Liver (tissue), 8 donors: ENCODE measurements at regions not wholly inside any gene's neighbourhood (a gene's known extent, or its start where the extent isn't known, plus 50 kb on each side); places are given as distances from the start of the nearest gene placed in this dataset.

Source experiments
- DNase-seq: peaks from one replicate; pipeline ENCODE4 v3.0.0-alpha.2; 2017; ENCODE audit warnings: low spot score
- H3K27ac ChIP-seq, 2 donors: one replicate each; pipeline ENCODE4 v1.7.0; 2013; ENCODE audit warnings: inconsistent platforms in 2 of 2, low read length in 2 of 2, control low read depth in 1 of 2, low read depth in 1 of 2, mild to moderate bottlenecking in 1 of 2
- H3K27me3 ChIP-seq, 4 donors: one replicate each; pipeline versions ENCODE4 v1.6.1 to v1.7.0; 2013; ENCODE audit warnings: low read length in 3 of 4, inconsistent platforms in 1 of 4, mild to moderate bottlenecking in 1 of 4, moderate library complexity in 1 of 4; ENCODE audit not compliant: control insufficient read depth in 4 of 4, insufficient read depth in 4 of 4
- H3K36me3 ChIP-seq, 4 donors: one replicate each; pipeline versions ENCODE4 v1.6.1 to v1.7.0; 2013; ENCODE audit warnings: low read length in 3 of 4, mild to moderate bottlenecking in 3 of 4, low read depth in 1 of 4, moderate library complexity in 1 of 4; ENCODE audit not compliant: control insufficient read depth in 4 of 4, insufficient read depth in 3 of 4
- H3K4me1 ChIP-seq, 4 donors: one replicate each; pipeline versions ENCODE4 v1.6.1 to v1.7.0; 2013; ENCODE audit warnings: low read length in 3 of 4, mild to moderate bottlenecking in 3 of 4, moderate library complexity in 1 of 4; ENCODE audit not compliant: control insufficient read depth in 4 of 4, insufficient read depth in 4 of 4
- H3K4me3 ChIP-seq, 3 donors: one replicate each; pipeline versions ENCODE4 v1.6.1 to v1.7.0; 2013; ENCODE audit warnings: low read length in 3 of 3, control low read depth in 1 of 3, low read depth in 1 of 3, mild to moderate bottlenecking in 1 of 3
- H3K9ac ChIP-seq, 2 donors: one replicate each; pipeline ENCODE4 v1.7.0; 2013; ENCODE audit warnings: low read length in 2 of 2, mild to moderate bottlenecking in 2 of 2, moderate library complexity in 2 of 2, control low read depth in 1 of 2, low read depth in 1 of 2
- H3K9me3 ChIP-seq, 4 donors: one replicate each; pipeline versions ENCODE4 v1.6.1 to v1.7.0; 2013; ENCODE audit warnings: low read length in 3 of 4; ENCODE audit not compliant: control insufficient read depth in 4 of 4
- EGR1 ChIP-seq, 2 donors: IDR thresholded peaks; 2 replicates each; pipeline ENCODE4 v1.6.1; 2016 to 2018; ENCODE audit warnings: antibody characterized with exemption in 2 of 2, low read depth in 2 of 2
- FOXA1 ChIP-seq: IDR thresholded peaks from 2 replicates; pipeline ENCODE4 v1.6.1; 2016; ENCODE audit warnings: antibody characterized with exemption
- FOXA2 ChIP-seq: IDR thresholded peaks from 2 replicates; pipeline ENCODE4 v1.6.1; 2016; ENCODE audit warnings: antibody characterized with exemption
- GABPA ChIP-seq, 2 donors: IDR thresholded peaks in 1 of 2; conservative IDR thresholded peaks in 1 of 2; 2 replicates each; pipeline ENCODE4 v1.6.1; 2016; ENCODE audit warnings: antibody characterized with exemption in 2 of 2, mild to moderate bottlenecking in 1 of 2, moderate library complexity in 1 of 2
- HNF4A ChIP-seq, 2 donors: conservative IDR thresholded peaks; 2 replicates each; pipeline ENCODE4 v1.6.1; 2016; ENCODE audit warnings: antibody characterized with exemption in 2 of 2, mild to moderate bottlenecking in 2 of 2
- HNF4G ChIP-seq: IDR thresholded peaks from 2 replicates; pipeline ENCODE4 v1.6.1; 2016; ENCODE audit warnings: antibody characterized with exemption
- JUND ChIP-seq, 2 donors: IDR thresholded peaks; 2 replicates each; pipeline ENCODE4 v1.6.1; 2016; ENCODE audit warnings: antibody characterized with exemption in 2 of 2
- NR2F2 ChIP-seq: IDR thresholded peaks from 2 replicates; pipeline ENCODE4 v1.6.1; 2016; ENCODE audit warnings: antibody characterized with exemption
- RAD21 ChIP-seq, 2 donors: IDR thresholded peaks; 2 replicates each; pipeline ENCODE4 v1.6.1; 2016; ENCODE audit warnings: antibody characterized with exemption in 2 of 2, mild to moderate bottlenecking in 2 of 2
- RXRA ChIP-seq, 2 donors: IDR thresholded peaks; 2 replicates each; pipeline ENCODE4 v1.6.1; 2017 to 2018; ENCODE audit warnings: antibody characterized with exemption in 2 of 2, mild to moderate bottlenecking in 1 of 2
- SP1 ChIP-seq: IDR thresholded peaks from 2 replicates; pipeline ENCODE4 v1.6.1; 2018; ENCODE audit warnings: antibody characterized with exemption, mild to moderate bottlenecking
- TAF1 ChIP-seq: conservative IDR thresholded peaks from 2 replicates; pipeline ENCODE4 v1.6.1; 2016; ENCODE audit warnings: antibody characterized with exemption, mild to moderate bottlenecking
- YY1 ChIP-seq: IDR thresholded peaks from 2 replicates; pipeline ENCODE4 v1.6.1; 2016; ENCODE audit warnings: antibody characterized with exemption, mild to moderate bottlenecking
- WGBS: extraction: QIAGEN DNeasy Blood & Tissue Kit; methylation state at CpG from one replicate; pipeline ENCODE4 v1.1.7; 2013; 5-methylcytosine and 5-hydroxymethylcytosine counted together
- TF ChIP-seq, protein P1 (sequence below): IDR thresholded peaks from 2 replicates; pipeline ENCODE4 v1.6.1; 2016; ENCODE audit warnings: antibody characterized with exemption
- TF ChIP-seq, protein P2 (sequence below): fragments of 150-350 bp; IDR thresholded peaks from 2 replicates; pipeline ENCODE4 v1.5.1; 2017; ENCODE audit warnings: improper control_type of control experiment, low read depth, low read length; ENCODE audit not compliant: missing input control
- TF ChIP-seq, protein P3 (sequence below): IDR thresholded peaks from 2 replicates; pipeline ENCODE4 v1.6.1; 2016; ENCODE audit warnings: antibody characterized with exemption, mild to moderate bottlenecking
- TF ChIP-seq, protein P4 (sequence below): IDR thresholded peaks from 2 replicates; pipeline ENCODE4 v1.6.1; 2016; ENCODE audit warnings: antibody characterized with exemption
- TF ChIP-seq, protein P5 (sequence below): IDR thresholded peaks from 2 replicates; pipeline ENCODE4 v1.6.1; 2016; ENCODE audit warnings: antibody characterized with exemption
- donor health status: healthy.
- donor health status: healthy.
- donor health status: healthy.
- donor health status: healthy.
- donor health status: healthy.

DNA sequence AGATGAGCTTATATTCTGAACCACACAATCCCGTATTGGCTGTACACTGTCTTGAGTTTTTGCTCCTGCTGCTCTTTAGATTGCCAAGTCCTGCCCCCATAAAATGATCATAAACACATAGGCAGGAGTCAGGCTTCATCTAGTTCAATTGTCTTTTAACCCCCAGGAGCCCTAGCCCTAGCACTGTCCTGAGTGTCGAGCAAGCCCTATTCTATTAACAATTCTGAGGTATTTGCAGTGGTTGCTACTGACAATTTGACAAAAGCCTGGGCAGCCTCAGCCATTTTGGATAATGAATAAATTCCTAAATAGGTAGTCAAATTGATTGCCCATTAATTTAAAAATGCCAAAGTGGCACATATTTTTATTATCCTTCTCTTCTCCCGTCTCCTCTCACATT is 257.2 kb downstream of the YTHDC2 start:
- no peak overlapping the region for H3K27ac ChIP-seq
- no peak overlapping the region for H3K4me3 ChIP-seq
- H3K4me1 ChIP-seq, result peaks cover 0 to 2% (median 0%) of the 10 kb centered on the region in 4 donors
- no peaks in the 10 kb centered on the region for H3K27me3 ChIP-seq
- DNase-seq, result no peak
- peaks cover 0 to 2% (median 0%) of the 10 kb centered on the region in 4 donors for H3K36me3 ChIP-seq
- peaks cover 0 to 14% (median 4%) of the 10 kb centered on the region in 4 donors for H3K9me3 ChIP-seq
- no peak overlapping the region for H3K9ac ChIP-seq
- 77% methylated on average over 3 of the region's 3 CpGs for WGBS
- TF ChIP-seq RXRA (IDR thresholded peaks at IDR 0.05), result no peak
- no peak for TF ChIP-seq FOXA2
- TF ChIP-seq, protein P1, sequence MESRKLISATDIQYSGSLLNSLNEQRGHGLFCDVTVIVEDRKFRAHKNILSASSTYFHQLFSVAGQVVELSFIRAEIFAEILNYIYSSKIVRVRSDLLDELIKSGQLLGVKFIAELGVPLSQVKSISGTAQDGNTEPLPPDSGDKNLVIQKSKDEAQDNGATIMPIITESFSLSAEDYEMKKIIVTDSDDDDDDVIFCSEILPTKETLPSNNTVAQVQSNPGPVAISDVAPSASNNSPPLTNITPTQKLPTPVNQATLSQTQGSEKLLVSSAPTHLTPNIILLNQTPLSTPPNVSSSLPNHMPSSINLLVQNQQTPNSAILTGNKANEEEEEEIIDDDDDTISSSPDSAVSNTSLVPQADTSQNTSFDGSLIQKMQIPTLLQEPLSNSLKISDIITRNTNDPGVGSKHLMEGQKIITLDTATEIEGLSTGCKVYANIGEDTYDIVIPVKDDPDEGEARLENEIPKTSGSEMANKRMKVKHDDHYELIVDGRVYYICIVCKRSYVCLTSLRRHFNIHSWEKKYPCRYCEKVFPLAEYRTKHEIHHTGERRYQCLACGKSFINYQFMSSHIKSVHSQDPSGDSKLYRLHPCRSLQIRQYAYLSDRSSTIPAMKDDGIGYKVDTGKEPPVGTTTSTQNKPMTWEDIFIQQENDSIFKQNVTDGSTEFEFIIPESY, result no peak
- TF ChIP-seq HNF4G, result no peak
- TF ChIP-seq SP1, result no peak
- TF ChIP-seq, protein P2, sequence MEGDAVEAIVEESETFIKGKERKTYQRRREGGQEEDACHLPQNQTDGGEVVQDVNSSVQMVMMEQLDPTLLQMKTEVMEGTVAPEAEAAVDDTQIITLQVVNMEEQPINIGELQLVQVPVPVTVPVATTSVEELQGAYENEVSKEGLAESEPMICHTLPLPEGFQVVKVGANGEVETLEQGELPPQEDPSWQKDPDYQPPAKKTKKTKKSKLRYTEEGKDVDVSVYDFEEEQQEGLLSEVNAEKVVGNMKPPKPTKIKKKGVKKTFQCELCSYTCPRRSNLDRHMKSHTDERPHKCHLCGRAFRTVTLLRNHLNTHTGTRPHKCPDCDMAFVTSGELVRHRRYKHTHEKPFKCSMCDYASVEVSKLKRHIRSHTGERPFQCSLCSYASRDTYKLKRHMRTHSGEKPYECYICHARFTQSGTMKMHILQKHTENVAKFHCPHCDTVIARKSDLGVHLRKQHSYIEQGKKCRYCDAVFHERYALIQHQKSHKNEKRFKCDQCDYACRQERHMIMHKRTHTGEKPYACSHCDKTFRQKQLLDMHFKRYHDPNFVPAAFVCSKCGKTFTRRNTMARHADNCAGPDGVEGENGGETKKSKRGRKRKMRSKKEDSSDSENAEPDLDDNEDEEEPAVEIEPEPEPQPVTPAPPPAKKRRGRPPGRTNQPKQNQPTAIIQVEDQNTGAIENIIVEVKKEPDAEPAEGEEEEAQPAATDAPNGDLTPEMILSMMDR, result no peak
- no peak for TF ChIP-seq JUND (IDR thresholded peaks at IDR 0.05)
- no peak for TF ChIP-seq EGR1 (IDR thresholded peaks at IDR 0.05; ENCODE audit: low read depth in 2 of 2)
- TF ChIP-seq RAD21 (IDR thresholded peaks at IDR 0.05), result no peak
- TF ChIP-seq, protein P3, sequence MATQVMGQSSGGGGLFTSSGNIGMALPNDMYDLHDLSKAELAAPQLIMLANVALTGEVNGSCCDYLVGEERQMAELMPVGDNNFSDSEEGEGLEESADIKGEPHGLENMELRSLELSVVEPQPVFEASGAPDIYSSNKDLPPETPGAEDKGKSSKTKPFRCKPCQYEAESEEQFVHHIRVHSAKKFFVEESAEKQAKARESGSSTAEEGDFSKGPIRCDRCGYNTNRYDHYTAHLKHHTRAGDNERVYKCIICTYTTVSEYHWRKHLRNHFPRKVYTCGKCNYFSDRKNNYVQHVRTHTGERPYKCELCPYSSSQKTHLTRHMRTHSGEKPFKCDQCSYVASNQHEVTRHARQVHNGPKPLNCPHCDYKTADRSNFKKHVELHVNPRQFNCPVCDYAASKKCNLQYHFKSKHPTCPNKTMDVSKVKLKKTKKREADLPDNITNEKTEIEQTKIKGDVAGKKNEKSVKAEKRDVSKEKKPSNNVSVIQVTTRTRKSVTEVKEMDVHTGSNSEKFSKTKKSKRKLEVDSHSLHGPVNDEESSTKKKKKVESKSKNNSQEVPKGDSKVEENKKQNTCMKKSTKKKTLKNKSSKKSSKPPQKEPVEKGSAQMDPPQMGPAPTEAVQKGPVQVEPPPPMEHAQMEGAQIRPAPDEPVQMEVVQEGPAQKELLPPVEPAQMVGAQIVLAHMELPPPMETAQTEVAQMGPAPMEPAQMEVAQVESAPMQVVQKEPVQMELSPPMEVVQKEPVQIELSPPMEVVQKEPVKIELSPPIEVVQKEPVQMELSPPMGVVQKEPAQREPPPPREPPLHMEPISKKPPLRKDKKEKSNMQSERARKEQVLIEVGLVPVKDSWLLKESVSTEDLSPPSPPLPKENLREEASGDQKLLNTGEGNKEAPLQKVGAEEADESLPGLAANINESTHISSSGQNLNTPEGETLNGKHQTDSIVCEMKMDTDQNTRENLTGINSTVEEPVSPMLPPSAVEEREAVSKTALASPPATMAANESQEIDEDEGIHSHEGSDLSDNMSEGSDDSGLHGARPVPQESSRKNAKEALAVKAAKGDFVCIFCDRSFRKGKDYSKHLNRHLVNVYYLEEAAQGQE, result no peak
- TF ChIP-seq FOXA1, result no peak
- TF ChIP-seq, protein P4, sequence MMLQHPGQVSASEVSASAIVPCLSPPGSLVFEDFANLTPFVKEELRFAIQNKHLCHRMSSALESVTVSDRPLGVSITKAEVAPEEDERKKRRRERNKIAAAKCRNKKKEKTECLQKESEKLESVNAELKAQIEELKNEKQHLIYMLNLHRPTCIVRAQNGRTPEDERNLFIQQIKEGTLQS, result no peak
- TF ChIP-seq YY1, result no peak
- TF ChIP-seq NR2F2, result no peak
- TF ChIP-seq HNF4A (conservative IDR thresholded peaks at IDR 0.05), result no peak

DNA sequence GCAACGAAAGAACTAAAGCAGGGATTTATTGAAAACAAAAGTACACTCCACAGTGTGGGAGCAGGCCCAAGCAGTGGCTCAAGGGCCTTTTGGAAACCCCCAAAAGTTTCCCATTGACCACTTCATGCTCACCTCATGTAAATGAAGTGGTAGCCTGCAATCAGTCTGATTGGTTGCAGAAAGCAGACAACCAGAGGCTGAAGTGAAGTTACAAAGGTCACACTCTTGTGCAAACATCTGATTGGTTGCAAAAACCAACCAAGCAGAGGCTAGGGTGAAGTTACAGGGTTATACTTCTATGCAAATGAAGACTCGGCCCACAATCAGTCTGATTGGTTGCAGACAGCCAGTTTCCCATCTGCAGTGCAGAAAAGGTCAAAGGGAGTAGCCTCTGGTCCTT is 258.0 kb downstream of the YTHDC2 start:
- peaks cover 0 to 6% (median 3%) of the 10 kb centered on the region in 4 donors for H3K9me3 ChIP-seq
- H3K27me3 ChIP-seq, result no peaks in the 10 kb centered on the region
- peaks cover 0 to 3% (median under 1%) of the 10 kb centered on the region in 4 donors for H3K4me1 ChIP-seq
- no peak for DNase-seq
- no peak overlapping the region for H3K9ac ChIP-seq
- no peak overlapping the region for H3K27ac ChIP-seq
- H3K36me3 ChIP-seq, result peaks cover 0 to 2% (median 0%) of the 10 kb centered on the region in 4 donors
- no peak overlapping the region for H3K4me3 ChIP-seq
- TF ChIP-seq, protein P5, sequence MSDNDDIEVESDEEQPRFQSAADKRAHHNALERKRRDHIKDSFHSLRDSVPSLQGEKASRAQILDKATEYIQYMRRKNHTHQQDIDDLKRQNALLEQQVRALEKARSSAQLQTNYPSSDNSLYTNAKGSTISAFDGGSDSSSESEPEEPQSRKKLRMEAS, result no peak
- TF ChIP-seq FOXA2 (no peak), JUND (IDR thresholded peaks at IDR 0.05) (no peak), FOXA1 (no peak), TAF1 (no peak), NR2F2 (no peak), RXRA (IDR thresholded peaks at IDR 0.05) (no peak), RAD21 (IDR thresholded peaks at IDR 0.05) (no peak), YY1 (no peak), GABPA (IDR thresholded peaks at IDR 0.05 in 1 of 2, conservative IDR thresholded peaks at IDR 0.05 in 1 of 2) (no peak)
- TF ChIP-seq, protein P3, result no peak
- TF ChIP-seq, protein P1, result no peak
- 74% methylated on average over 2 of the region's 2 CpGs for WGBS
